ENCODE measurements at regions not wholly inside any gene's neighbourhood (a gene's known extent, or its start where the extent isn't known, plus 50 kb on each side); places are given as distances from the start of the nearest gene placed in this dataset.
"Not testable (repeated sequence)": the region's sequence is repeated elsewhere in the genome, so short reads cannot be mapped to it uniquely, and the experiment has no call there.

- Mint-ChIP-seq H3K4me1 (ENCODE audit: low read depth) (peaks cover 16% of the 10 kb centered on the region), H3K27ac (no peak overlapping the region), H3K36me3 (ENCODE audit: low read depth) (no peaks in the 10 kb centered on the region), H3K27me3 (peaks cover 4% of the 10 kb centered on the region), H3K4me3 (no peak overlapping the region), H3K9me3 (peaks cover 6% of the 10 kb centered on the region)
Measured at GRCh38 chr1:101371259-101371658, 134.4 kb downstream of the S1PR1 start.

GRCh38 chr1:101373570-101373969, 136.8 kb downstream of the S1PR1 start:
- H3K36me3 Mint-ChIP-seq (ENCODE audit: low read depth), result no peaks in the 10 kb centered on the region
- peaks cover 4% of the 10 kb centered on the region for H3K27me3 Mint-ChIP-seq
- no peak overlapping the region for H3K27ac Mint-ChIP-seq
- H3K4me3 Mint-ChIP-seq, result no peak overlapping the region
- H3K9me3 Mint-ChIP-seq, result peaks cover 8% of the 10 kb centered on the region
- H3K4me1 Mint-ChIP-seq (ENCODE audit: low read depth), result peaks cover 18% of the 10 kb centered on the region

- not testable (repeated sequence) for H3K4me3 Mint-ChIP-seq; H3K27me3 Mint-ChIP-seq; H3K36me3 Mint-ChIP-seq (ENCODE audit: low read depth); H3K9me3 Mint-ChIP-seq; H3K27ac Mint-ChIP-seq
- H3K4me1 Mint-ChIP-seq (ENCODE audit: low read depth), result peaks cover 35% of the 10 kb centered on the region
Measured at GRCh38 chr1:101375448-101375847, 138.6 kb downstream of the S1PR1 start.

GRCh38 chr1:101376121-101377083, 139.6 kb downstream of the S1PR1 start:
- Mint-ChIP-seq H3K9me3 (peaks cover 9% of the 10 kb centered on the region), H3K27ac (no peak overlapping the region), H3K4me3 (no peak overlapping the region), H3K4me1 (ENCODE audit: low read depth) (peaks cover 27% of the 10 kb centered on the region), H3K36me3 (ENCODE audit: low read depth) (no peaks in the 10 kb centered on the region), H3K27me3 (peaks cover 4% of the 10 kb centered on the region)

- Mint-ChIP-seq H3K4me1 (ENCODE audit: low read depth) (peaks cover 23% of the 10 kb centered on the region), H3K9me3 (peaks cover 8% of the 10 kb centered on the region), H3K27me3 (peaks cover 4% of the 10 kb centered on the region), H3K36me3 (ENCODE audit: low read depth) (no peaks in the 10 kb centered on the region), H3K4me3 (no peak overlapping the region), H3K27ac (no peak overlapping the region)
Measured at GRCh38 chr1:101377084-101377835, 140.4 kb downstream of the S1PR1 start.

GRCh38 chr1:101379037-101379436, 142.2 kb downstream of the S1PR1 start:
- H3K9me3 Mint-ChIP-seq, result peaks cover 3% of the 10 kb centered on the region
- no peak overlapping the region for H3K27ac Mint-ChIP-seq
- H3K4me1 Mint-ChIP-seq (ENCODE audit: low read depth), result peaks cover 19% of the 10 kb centered on the region
- no peaks in the 10 kb centered on the region for H3K36me3 Mint-ChIP-seq (ENCODE audit: low read depth)
- no peaks in the 10 kb centered on the region for H3K27me3 Mint-ChIP-seq
- no peak overlapping the region for H3K4me3 Mint-ChIP-seq

- H3K27me3 Mint-ChIP-seq, result no peaks in the 10 kb centered on the region
- peaks cover 19% of the 10 kb centered on the region for H3K4me1 Mint-ChIP-seq (ENCODE audit: low read depth)
- no peak overlapping the region for H3K27ac Mint-ChIP-seq
Measured at GRCh38 chr1:101379950-101380349, 143.1 kb downstream of the S1PR1 start.

GRCh38 chr1:101382135-101382534, 145.3 kb downstream of the S1PR1 start:
- Mint-ChIP-seq H3K9me3 (peaks cover 9% of the 10 kb centered on the region), H3K27ac (no peak overlapping the region), H3K27me3 (no peaks in the 10 kb centered on the region), H3K4me1 (ENCODE audit: low read depth) (peaks cover 19% of the 10 kb centered on the region), H3K4me3 (no peak overlapping the region), H3K36me3 (ENCODE audit: low read depth) (no peaks in the 10 kb centered on the region)

More at GRCh38 chr1:101379950-101380349, 143.1 kb downstream of the S1PR1 start:
- Mint-ChIP-seq H3K9me3 (peaks cover 3% of the 10 kb centered on the region), H3K36me3 (ENCODE audit: low read depth) (no peaks in the 10 kb centered on the region), H3K4me3 (no peak overlapping the region)

GRCh38 chr1:101388904-101389546, 152.2 kb downstream of the S1PR1 start:
- Mint-ChIP-seq H3K27ac (peak overlapping the region; percentile 17), H3K36me3 (ENCODE audit: low read depth) (no peaks in the 10 kb centered on the region), H3K4me3 (no peak overlapping the region), H3K27me3 (no peaks in the 10 kb centered on the region), H3K4me1 (ENCODE audit: low read depth) (peaks cover 16% of the 10 kb centered on the region), H3K9me3 (peaks cover 10% of the 10 kb centered on the region)

- H3K9me3 Mint-ChIP-seq, result peaks cover 10% of the 10 kb centered on the region
- H3K36me3 Mint-ChIP-seq (ENCODE audit: low read depth), result no peaks in the 10 kb centered on the region
- H3K4me3 Mint-ChIP-seq, result no peak overlapping the region
- H3K27ac Mint-ChIP-seq, result peak overlapping the region; percentile 17
- no peaks in the 10 kb centered on the region for H3K27me3 Mint-ChIP-seq
- peaks cover 16% of the 10 kb centered on the region for H3K4me1 Mint-ChIP-seq (ENCODE audit: low read depth)
Measured at GRCh38 chr1:101389547-101389929, 152.7 kb downstream of the S1PR1 start.

- H3K4me1 Mint-ChIP-seq (ENCODE audit: low read depth), result peaks cover 16% of the 10 kb centered on the region
- H3K9me3 Mint-ChIP-seq, result peaks cover 5% of the 10 kb centered on the region
- H3K4me3 Mint-ChIP-seq, result no peak overlapping the region
- H3K27me3 Mint-ChIP-seq, result no peaks in the 10 kb centered on the region
- no peak overlapping the region for H3K27ac Mint-ChIP-seq
- H3K36me3 Mint-ChIP-seq (ENCODE audit: low read depth), result no peaks in the 10 kb centered on the region
Measured at GRCh38 chr1:101392552-101392951, 155.7 kb downstream of the S1PR1 start.

- Mint-ChIP-seq H3K4me1 (ENCODE audit: low read depth) (peaks cover 9% of the 10 kb centered on the region), H3K27ac (no peak overlapping the region), H3K36me3 (ENCODE audit: low read depth) (no peaks in the 10 kb centered on the region), H3K4me3 (no peak overlapping the region), H3K9me3 (no peaks in the 10 kb centered on the region), H3K27me3 (peaks cover 4% of the 10 kb centered on the region)
Measured at GRCh38 chr1:101394041-101394440, 157.2 kb downstream of the S1PR1 start.

GRCh38 chr1:101399222-101399621, 162.4 kb downstream of the S1PR1 start:
- Mint-ChIP-seq H3K27ac (no peak overlapping the region), H3K27me3 (peaks cover 7% of the 10 kb centered on the region), H3K4me3 (no peak overlapping the region), H3K4me1 (ENCODE audit: low read depth) (no peaks in the 10 kb centered on the region), H3K36me3 (ENCODE audit: low read depth) (no peaks in the 10 kb centered on the region), H3K9me3 (no peaks in the 10 kb centered on the region)

- peaks cover 3% of the 10 kb centered on the region for H3K27me3 Mint-ChIP-seq
- no peaks in the 10 kb centered on the region for H3K36me3 Mint-ChIP-seq (ENCODE audit: low read depth)
- H3K27ac Mint-ChIP-seq, result no peak overlapping the region
- H3K4me1 Mint-ChIP-seq (ENCODE audit: low read depth), result peaks cover 32% of the 10 kb centered on the region
- no peaks in the 10 kb centered on the region for H3K9me3 Mint-ChIP-seq
- no peak overlapping the region for H3K4me3 Mint-ChIP-seq
Measured at GRCh38 chr1:101406271-101406670, 169.5 kb downstream of the S1PR1 start.

- no peaks in the 10 kb centered on the region for H3K9me3 Mint-ChIP-seq
Measured at GRCh38 chr1:101406681-101407080, 169.9 kb downstream of the S1PR1 start.

More at GRCh38 chr1:101406681-101407080, 169.9 kb downstream of the S1PR1 start:
- H3K27me3 Mint-ChIP-seq, result peaks cover 3% of the 10 kb centered on the region
- H3K4me1 Mint-ChIP-seq (ENCODE audit: low read depth), result peaks cover 36% of the 10 kb centered on the region
- no peak overlapping the region for H3K27ac Mint-ChIP-seq
- H3K4me3 Mint-ChIP-seq, result no peak overlapping the region
- H3K36me3 Mint-ChIP-seq (ENCODE audit: low read depth), result no peaks in the 10 kb centered on the region
